G401 (cell line): ENCODE measurements at regions not wholly inside any gene's neighbourhood (a gene's known extent, or its start where the extent isn't known, plus 50 kb on each side); places are given as distances from the start of the nearest gene placed in this dataset.

Experiments
- DNase-seq: peaks from one replicate; pipeline ENCODE4 v3.0.0-alpha.2; 2015; ENCODE audit warnings: low spot score
- in situ Hi-C: cut with HindIII; loops from 2 replicates; pipeline ENCODE4 v1.10.0; 2016; ENCODE audit warnings: low sequenced_read_pairs, mixed read lengths

GRCh38 chr16:54341892-54342776, 55.5 kb upstream of the IRX3 start:
- in situ Hi-C loops, result no loop called here
- DNase-seq, result no peak

DNA sequence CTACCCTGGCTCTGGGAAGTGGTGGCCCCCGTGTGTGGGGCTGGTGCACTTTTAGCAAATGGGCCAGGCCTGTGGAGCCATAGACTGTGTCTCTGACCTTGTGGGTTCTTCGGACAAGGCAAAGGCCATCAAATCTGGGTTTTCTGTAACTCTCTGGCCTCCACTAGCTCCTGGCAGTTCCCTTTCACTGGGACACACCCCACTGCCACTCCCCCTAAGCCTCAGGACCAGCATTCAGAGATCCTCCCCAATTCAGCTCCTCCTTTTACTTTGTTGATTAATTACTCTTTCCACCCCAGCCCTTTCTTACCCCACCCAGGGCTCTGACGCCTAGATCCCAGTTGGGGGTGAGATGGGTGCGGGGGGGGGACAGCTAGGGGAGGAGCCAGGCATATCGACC, 53.9 kb upstream of the IRX3 start:
- DNase-seq, result no peak
- in situ Hi-C loops, result no loop called here

- no peak for DNase-seq
- in situ Hi-C loops, result no loop called here
Measured at GRCh38 chr16:54336631-54337204, 50.1 kb upstream of the IRX3 start.
